GM12878 (cell line): ENCODE measurements at regions not wholly inside any gene's neighbourhood (a gene's known extent, or its start where the extent isn't known, plus 50 kb on each side); places are given as distances from the start of the nearest gene placed in this dataset.

Experiments used
- ATAC-seq: fragments of 200-7000 bp; cut with Tn5 transposase; 3 replicates; pipeline ENCODE4 v1.9.1; 2020; ENCODE audit warnings: mild to moderate bottlenecking, moderate library complexity
- BruUV-seq: library from RNA; stranded (reverse); fragments of 400-500 nt; replicated peaks from 2 replicates; lab custom pipeline; 2021; lab: Mats Ljungman, UMichigan
- CTCF ChIA-PET: fragments of 300-600 bp; sonication (Branson Sonifier 250); formaldehyde crosslinking; extraction: SDS; loops from one replicate; lab custom pipeline; 2021; ENCODE audit warnings: inconsistent platforms; lab: Yijun Ruan, JAX
- POLR2A ChIA-PET: fragments of 350-600 bp; formaldehyde crosslinking; extraction: SDS; loops from one replicate; lab custom pipeline; 2021; ENCODE audit warnings: inconsistent platforms; lab: Charles Lee
- RAD21 ChIA-PET: fragments of 300-600 bp; sonication (Branson Sonifier 250); formaldehyde crosslinking; loops from one replicate; lab custom pipeline; 2023; ENCODE audit warnings: antibody characterized with exemption; ENCODE audit not compliant: unreplicated experiment; lab: Charles Lee
- SMC1A ChIA-PET: fragments of 300-600 bp; sonication (Branson Sonifier 250); formaldehyde crosslinking; loops from one replicate; lab custom pipeline; 2023; ENCODE audit not compliant: unreplicated experiment, uncharacterized antibody; lab: Charles Lee
- DNase-seq: peaks from one replicate; pipeline ENCODE4 v3.0.0-alpha.2; 2011; ENCODE audit warnings: low read depth, low spot score
- FAIRE-seq: peaks from 3 replicates; lab custom pipeline; 2011; peaks lifted over from hg19 to GRCh38; lab: Jason Lieb, UNC
- H2AFZ ChIP-seq: 2 replicates; pipeline ENCODE4 v1.6.0; 2011; ENCODE audit warnings: low read depth, low read length, control low read depth; ENCODE audit not compliant: control insufficient read depth
- H3K27ac ChIP-seq: 2 replicates; pipeline ENCODE4 v1.5.1; 2011; ENCODE audit warnings: control low read depth; ENCODE audit not compliant: control insufficient read depth, insufficient read depth
- H3K27me3 ChIP-seq, 2 experiments: replicated peaks in 1 of 2; 2 replicates each; pipeline versions ENCODE4 v1.6.0 to v1.6.1; 2011; ENCODE audit warnings: low read length in 1 of 2; ENCODE audit not compliant: control insufficient read depth in 2 of 2, insufficient read depth in 2 of 2
- H3K36me3 ChIP-seq, 2 experiments: 2 replicates each; pipeline ENCODE4 v1.5.1; 2011; ENCODE audit warnings: low read length in 1 of 2; ENCODE audit not compliant: control insufficient read depth in 2 of 2, insufficient read depth in 2 of 2
- H3K4me1 ChIP-seq: 2 replicates; pipeline ENCODE4 v1.6.1; 2011; ENCODE audit warnings: mild to moderate bottlenecking, low read length, moderate library complexity, mixed read lengths; ENCODE audit not compliant: control insufficient read depth, insufficient read depth
- H3K4me2 ChIP-seq: 2 replicates; pipeline ENCODE4 v1.6.0; 2011; ENCODE audit warnings: control low read depth; ENCODE audit not compliant: control insufficient read depth, insufficient read depth
- H3K4me3 ChIP-seq: fragments of 200-600 bp; sonication (generic); 2 replicates; pipeline ENCODE4 v1.5.1; 2016
- H3K79me2 ChIP-seq: 2 replicates; pipeline ENCODE4 v1.6.0; 2011; ENCODE audit warnings: low read length; ENCODE audit not compliant: control insufficient read depth, insufficient read depth
- H3K9ac ChIP-seq: 2 replicates; pipeline ENCODE4 v1.8.0; 2011; ENCODE audit warnings: low read length, control low read depth, mixed read lengths; ENCODE audit not compliant: control insufficient read depth, insufficient read depth
- H3K9me3 ChIP-seq: replicated peaks from 3 replicates; pipeline ENCODE4 v1.5.1; 2011; ENCODE audit warnings: mild to moderate bottlenecking, low read length; ENCODE audit not compliant: control insufficient read depth, insufficient read depth
- H4K20me1 ChIP-seq: 2 replicates; pipeline ENCODE4 v1.6.0; 2011; ENCODE audit not compliant: control insufficient read depth, insufficient read depth
- BCLAF1 ChIP-seq: fragments of 450-650 bp; IDR thresholded peaks from 2 replicates; pipeline ENCODE4 v1.6.1; 2017; ENCODE audit warnings: antibody characterized with exemption, mild to moderate bottlenecking, moderate library complexity
- BMI1 ChIP-seq: fragments of 450-650 bp; IDR thresholded peaks from 2 replicates; pipeline ENCODE4 v1.6.1; 2016; ENCODE audit warnings: mild to moderate bottlenecking, moderate library complexity, borderline replicate concordance
- BRCA1 ChIP-seq: IDR thresholded peaks from 2 replicates; pipeline ENCODE4 v1.6.1; 2011; ENCODE audit warnings: low read depth, low read length, improper control_type of control experiment
- CEBPB ChIP-seq, 2 experiments: fragments of 150-350 bp in 1 of 2; IDR thresholded peaks; 2 replicates each; pipeline ENCODE4 v1.6.1; 2012 to 2014; ENCODE audit warnings: low read depth in 2 of 2, low read length in 2 of 2, borderline replicate concordance in 1 of 2, inconsistent platforms in 1 of 2
- CUX1 ChIP-seq: IDR thresholded peaks from 2 replicates; pipeline ENCODE4 v1.6.1; 2012; ENCODE audit warnings: improper control_type of control experiment, low read depth, low read length; ENCODE audit not compliant: insufficient replicate concordance
- FOXM1 ChIP-seq: IDR thresholded peaks from 2 replicates; pipeline ENCODE4 v1.6.1; 2012; ENCODE audit warnings: low read depth, mild to moderate bottlenecking, inconsistent platforms, low read length, moderate library complexity
- HCFC1 ChIP-seq: fragments of 150-350 bp; IDR thresholded peaks from 2 replicates; pipeline ENCODE4 v1.6.1; 2014; ENCODE audit warnings: low read length
- MYB ChIP-seq: fragments of 150-350 bp; IDR thresholded peaks from 2 replicates; pipeline ENCODE4 v1.6.1; 2014; ENCODE audit warnings: mild to moderate bottlenecking, low read depth, low read length, borderline replicate concordance
- REST ChIP-seq: IDR thresholded peaks from 2 replicates; pipeline ENCODE4 v1.6.1; 2012; ENCODE audit warnings: mild to moderate bottlenecking, low read depth, low read length
- TCF7 ChIP-seq: IDR thresholded peaks from 2 replicates; pipeline ENCODE4 v1.6.1; 2014; ENCODE audit warnings: antibody characterized with exemption, borderline replicate concordance
- in situ Hi-C: fragments of 300-500 bp; cut with MboI; formaldehyde crosslinking; loops from 9 replicates; pipeline ENCODE4 v1.14.3; 2018; ENCODE audit warnings: mixed read lengths
- intact Hi-C: fragments of 100-400 bp; cut with micrococcal nuclease; formaldehyde crosslinking; loops from one replicate; pipeline ENCODE4 v1.14.2; 2022; ENCODE audit not compliant: unreplicated experiment

- intact Hi-C loops (loop anchor here (2.0 kb wide), 1 partner anchor 13 kb away; no protein-coding TSS in a partner anchor), in situ Hi-C loops (loop anchor here (10.0 kb wide), 1 partner anchor 1869 kb away; no protein-coding TSS in a partner anchor)
- no peak for FAIRE-seq
- no peak for ATAC-seq
- Histone ChIP-seq H3K27me3 (no peaks in the 10 kb centered on the region), H3K36me3 (no peaks in the 10 kb centered on the region), H3K4me1 (no peaks in the 10 kb centered on the region), H3K9ac (no peak overlapping the region), H3K4me3 (no peak overlapping the region), H4K20me1 (no peaks in the 10 kb centered on the region), H3K79me2 (no peaks in the 10 kb centered on the region), H3K27ac (no peak overlapping the region), H2AFZ (no peak overlapping the region), H3K4me2 (no peak overlapping the region), H3K9me3 (no peaks in the 10 kb centered on the region)
- RAD21 ChIA-PET = no interaction called here
- SMC1A ChIA-PET = no interaction called here
- no TSS peak for BruUV-seq
- DNase-seq = no peak
- CTCF ChIA-PET = no interaction called here
- POLR2A ChIA-PET = no interaction called here
- TF ChIP-seq CUX1 (no peak), HCFC1 (no peak), MYB (no peak), BMI1 (no peak), CEBPB (IDR thresholded peaks at IDR 0.05; ENCODE audit: borderline replicate concordance in 1 of 2, low read depth in 2 of 2, low read length in 2 of 2) (no peak), REST (no peak), BRCA1 (no peak), FOXM1 (no peak), TCF7 (no peak), BCLAF1 (no peak)
These were observed 155.4 kb downstream of the GOLGA6L6 start for GRCh38 chr15:20386198-20386597.
